ENCODE measurements at regions not wholly inside any gene's neighbourhood (a gene's known extent, or its start where the extent isn't known, plus 50 kb on each side); places are given as distances from the start of the nearest gene placed in this dataset.

DNA sequence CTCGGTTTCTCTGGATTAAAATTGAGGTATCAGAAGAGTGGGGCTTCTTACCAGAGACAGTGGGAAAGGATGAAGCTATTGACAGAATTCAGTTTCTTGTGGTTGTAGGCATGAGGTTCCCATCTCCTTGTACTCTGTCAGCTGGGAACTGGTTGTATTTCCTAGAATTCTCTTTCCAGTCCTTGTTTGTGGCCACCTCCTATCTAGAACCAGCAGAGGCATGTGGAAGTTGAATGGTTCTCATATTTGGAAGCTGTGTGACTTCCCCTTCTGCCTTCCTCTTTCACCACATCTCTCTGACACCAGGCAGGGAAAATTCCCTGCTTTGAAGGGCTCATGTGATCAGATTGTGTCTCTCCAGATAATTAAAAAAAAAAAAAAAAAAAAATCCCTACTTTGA is 457.7 kb upstream of the ADAMTS5 start:
- no peak for DNase-seq (ENCODE audit: low read depth)

DNA sequence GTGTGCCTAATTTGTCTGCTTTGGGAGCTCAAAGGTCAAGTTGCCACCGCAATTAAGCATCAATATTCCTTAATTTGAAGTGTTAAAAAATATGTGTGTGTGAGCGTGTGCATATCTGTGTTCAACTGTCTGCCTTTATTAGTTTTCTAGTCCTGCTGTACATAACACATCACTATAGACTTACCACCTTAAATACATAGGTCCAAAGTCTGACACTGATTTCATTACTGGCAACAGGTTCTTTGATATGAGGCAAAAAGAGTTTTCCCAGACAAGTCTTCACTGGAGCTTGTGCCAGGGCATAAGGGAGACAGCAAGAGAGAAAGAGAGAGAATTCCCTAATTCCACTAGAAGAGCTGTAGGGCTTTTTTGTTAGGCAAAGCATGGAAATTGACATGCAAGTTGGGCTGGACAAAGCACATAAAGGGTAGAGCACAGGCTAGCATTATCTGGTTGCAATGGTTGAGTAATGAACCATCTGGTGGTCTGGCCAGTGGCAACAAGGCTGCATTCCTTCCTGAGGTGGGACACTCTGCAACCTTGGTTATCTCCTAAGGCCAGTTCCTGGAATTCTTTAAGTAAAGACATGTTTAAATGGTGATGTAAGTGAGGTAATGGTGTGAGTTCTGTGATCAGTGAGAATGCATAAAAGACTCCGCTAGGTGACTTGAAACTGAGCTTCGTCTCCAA is 457.2 kb upstream of the ADAMTS5 start:
- DNase-seq (ENCODE audit: low read depth), result no peak

GRCh38 chr21:27423038-27423437 is 456.1 kb upstream of the ADAMTS5 start:
- no peak for DNase-seq (ENCODE audit: low read depth)

DNA sequence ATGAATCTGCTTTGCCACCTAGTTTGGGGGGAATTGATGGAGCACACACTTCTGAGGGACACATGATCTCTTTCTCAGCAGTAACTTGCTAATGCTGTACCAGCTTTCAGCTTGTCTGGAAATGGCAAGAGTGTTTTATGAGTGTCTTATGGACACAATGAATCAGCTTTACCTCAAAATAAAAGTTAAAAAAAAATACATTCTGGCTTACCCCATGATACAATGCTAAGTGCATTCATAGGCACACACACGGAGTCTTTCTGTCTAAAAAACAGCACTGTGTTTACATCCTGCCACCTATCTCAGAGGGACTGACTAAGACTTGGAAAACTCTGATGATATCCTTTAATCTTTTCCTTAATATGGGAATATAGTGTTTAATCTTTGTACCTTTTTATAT is 455.5 kb upstream of the ADAMTS5 start:
- no peak for DNase-seq (ENCODE audit: low read depth)

- no peak for DNase-seq (ENCODE audit: low read depth)
Measured at GRCh38 chr21:27421654-27422053, 454.8 kb upstream of the ADAMTS5 start.

- DNase-seq (ENCODE audit: low read depth), result no peak
Measured at GRCh38 chr21:27419153-27419552, 452.3 kb upstream of the ADAMTS5 start.

DNA sequence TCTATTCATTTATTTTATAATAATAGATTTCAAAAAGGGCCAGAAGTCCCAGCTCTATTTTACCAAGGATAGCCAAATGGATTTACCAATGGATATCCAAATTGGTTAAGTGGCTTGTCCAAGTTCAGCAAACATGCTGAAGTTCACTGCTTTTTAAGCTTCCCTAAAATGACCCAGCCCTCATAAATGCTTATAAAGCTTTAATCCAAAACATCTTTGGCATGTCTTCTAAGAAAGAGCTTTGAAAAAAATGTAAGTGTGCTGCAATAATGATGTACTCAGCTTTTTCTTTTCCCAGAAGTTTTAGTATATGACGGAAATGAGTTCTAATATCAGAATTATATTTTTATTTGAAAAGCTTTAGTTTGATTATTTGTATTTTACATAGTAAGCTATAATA is 451.5 kb upstream of the ADAMTS5 start:
- no peak for DNase-seq (ENCODE audit: low read depth)

- no peak for DNase-seq (ENCODE audit: low read depth)
Measured at GRCh38 chr21:27412530-27412929, 445.6 kb upstream of the ADAMTS5 start.

DNA sequence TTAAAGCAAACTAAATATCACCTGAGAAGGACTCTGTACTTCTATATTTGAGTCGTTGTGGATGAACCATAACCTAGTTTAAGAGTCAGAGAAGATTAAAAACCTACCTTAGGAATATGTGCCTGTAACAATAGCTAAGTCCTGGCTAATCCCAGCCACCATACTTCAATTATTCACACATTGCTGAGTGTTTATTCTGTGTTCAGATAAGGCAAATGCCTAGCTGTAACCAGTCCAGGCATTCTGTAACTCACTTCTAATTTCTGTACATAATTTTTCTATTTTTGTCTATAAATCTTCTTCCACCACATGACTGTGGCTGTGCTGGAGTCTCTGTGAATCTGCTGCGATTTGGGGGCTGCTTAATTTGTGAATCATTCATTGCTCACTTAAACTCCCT is 441.9 kb upstream of the ADAMTS5 start:
- DNase-seq (ENCODE audit: low read depth), result no peak

DNA sequence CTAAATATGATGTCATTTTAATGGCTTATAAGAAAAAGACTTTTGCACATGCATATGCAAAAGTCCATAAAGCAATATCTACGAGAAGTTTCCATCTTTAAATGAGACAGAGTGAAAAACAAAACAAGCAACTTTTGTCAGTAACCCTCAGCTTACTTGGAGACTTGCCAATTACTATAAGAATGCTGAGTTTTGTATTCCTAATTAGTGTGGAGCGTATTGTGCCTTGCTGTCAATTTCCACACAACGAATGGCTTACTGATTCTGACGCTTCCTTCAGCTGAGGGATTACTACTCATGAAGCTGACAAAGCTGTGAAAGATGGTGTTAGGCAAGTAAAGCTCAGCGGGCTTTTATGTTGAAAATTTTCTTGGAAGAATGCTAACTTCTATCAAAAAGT is 440.4 kb upstream of the ADAMTS5 start:
- no peak for DNase-seq (ENCODE audit: low read depth)

DNA sequence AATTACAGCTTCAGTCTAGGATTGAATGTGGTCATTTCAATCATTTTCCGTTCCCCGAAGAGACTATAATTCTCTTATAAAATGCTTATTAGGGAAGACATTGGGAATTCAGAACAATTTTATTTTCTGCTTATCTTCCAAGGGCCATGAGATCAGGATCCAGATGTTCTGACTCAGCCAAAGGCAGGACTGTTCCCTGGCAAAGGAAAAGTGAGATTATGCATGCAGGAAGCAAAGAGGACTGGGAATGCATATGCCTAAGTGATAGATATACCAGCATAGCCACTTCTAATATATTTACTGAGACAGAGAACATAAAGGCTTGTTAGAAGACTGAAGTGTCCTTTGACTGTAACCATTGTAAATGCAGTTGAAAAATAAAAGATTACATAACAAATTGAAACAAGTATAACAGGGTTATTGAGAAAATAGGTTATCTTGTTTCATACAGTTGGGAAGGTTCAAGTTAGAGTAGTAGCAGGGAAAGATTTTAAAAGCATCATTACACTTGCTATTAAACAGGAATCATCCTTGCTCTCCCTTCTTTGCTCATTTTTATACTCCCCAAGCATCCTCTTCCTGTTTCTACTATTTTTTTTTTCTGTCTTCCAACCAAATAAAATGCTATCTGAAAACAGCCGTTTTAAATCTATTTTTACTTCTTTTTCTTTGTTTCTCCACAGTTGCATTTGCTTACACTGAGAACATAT is 439.6 kb upstream of the ADAMTS5 start:
- DNase-seq (ENCODE audit: low read depth), result no peak

DNA sequence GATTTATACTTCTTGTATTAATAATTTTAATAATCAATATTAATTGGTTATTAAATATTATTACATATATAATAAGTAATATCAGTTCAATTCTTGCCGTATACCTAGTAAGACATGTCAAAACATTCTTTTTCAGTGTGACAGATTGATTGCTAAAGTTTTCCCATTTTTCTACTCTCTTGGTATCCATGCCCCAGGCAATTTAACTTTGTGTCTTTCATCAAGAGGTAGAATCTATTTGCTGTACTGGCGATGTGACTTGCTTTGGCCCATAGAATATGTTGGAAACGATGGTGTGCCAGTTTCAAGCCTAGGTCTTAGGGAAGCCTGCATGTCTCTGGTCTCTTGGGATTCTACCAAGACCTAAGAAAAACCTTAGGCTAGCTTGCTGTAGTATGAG is 436.1 kb upstream of the ADAMTS5 start:
- no peak for DNase-seq (ENCODE audit: low read depth)

DNA sequence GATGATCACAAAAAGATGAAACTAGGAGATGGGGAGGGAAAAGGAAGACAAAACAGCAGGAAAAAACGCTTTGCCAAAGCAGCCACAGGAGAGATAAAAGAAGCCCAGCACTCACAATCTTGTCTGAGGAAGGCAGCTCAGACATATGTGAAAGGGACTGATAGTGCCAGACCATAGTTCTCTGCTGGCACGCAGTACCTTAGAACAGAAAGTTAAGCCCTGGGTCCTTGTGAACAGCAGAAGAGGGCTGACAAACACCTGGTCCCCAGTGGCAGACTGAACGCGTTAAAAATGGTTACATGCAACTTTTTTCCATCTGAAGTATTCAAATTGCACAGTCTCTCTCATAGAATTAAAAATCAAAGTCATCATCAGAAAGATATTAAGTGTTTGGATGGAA is 433.2 kb upstream of the ADAMTS5 start:
- DNase-seq (ENCODE audit: low read depth), result no peak

- DNase-seq (ENCODE audit: low read depth), result no peak
Measured at GRCh38 chr21:27397578-27397977, 430.7 kb upstream of the ADAMTS5 start.

DNA sequence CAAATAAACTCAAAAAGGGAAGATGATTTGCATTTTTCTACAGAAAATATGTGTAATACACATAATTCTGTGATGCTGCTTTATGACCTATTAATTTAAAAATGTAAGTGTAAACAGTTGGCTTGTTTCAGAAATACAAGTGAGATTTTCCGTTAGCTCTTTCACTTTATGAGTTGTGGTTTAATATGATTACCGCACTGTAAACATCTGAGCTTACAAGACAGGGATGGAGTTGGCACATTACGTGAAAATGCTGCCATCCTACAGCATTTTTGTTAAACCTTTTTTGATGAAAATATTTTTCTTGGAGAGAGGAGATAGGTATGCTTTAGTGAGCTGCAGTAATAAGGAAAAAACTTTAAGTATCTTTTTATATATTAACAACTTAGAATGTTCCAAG is 426.8 kb upstream of the ADAMTS5 start:
- DNase-seq (ENCODE audit: low read depth), result no peak

DNA sequence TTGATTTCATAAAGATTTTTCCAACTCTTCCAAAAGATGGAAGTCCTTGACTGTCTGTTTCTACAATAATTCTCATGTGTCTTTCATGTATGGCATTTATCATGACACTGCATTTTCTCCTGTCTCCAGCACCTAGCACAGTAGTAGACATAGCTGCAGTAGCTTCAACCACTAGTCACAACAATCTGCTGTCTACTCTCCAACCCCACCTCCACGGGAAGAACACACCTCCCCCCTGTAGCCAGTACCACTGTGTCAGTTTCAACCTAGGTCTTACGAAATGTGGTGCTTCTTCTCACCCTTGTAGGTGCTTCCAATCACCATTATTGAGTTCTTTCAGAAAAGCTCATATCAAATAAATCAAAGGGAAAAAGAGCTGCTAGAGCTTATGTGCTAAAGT is 425.1 kb upstream of the ADAMTS5 start:
- no peak for DNase-seq (ENCODE audit: low read depth)

GRCh38 chr21:27390384-27390783 is 423.5 kb upstream of the ADAMTS5 start:
- DNase-seq (ENCODE audit: low read depth), result no peak

DNA sequence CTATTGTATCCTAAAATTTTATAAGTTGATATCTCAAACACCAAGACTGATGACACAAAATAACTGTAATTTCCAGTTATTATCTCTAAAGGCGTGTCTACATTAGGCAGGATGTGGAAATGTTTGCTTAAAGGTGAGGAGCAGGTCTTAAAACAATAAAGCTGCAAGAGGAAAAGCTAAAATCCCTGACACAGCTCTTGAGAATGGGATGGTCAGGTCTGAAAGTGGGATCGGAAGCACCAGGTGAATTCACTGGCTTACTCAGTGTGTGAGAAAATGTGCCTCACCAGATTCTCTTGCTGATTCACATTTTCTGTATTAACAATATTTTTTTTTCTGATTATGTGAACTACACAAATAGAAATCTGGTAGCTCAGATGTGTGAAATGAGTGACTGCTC is 421.9 kb upstream of the ADAMTS5 start:
- DNase-seq (ENCODE audit: low read depth), result no peak

DNA sequence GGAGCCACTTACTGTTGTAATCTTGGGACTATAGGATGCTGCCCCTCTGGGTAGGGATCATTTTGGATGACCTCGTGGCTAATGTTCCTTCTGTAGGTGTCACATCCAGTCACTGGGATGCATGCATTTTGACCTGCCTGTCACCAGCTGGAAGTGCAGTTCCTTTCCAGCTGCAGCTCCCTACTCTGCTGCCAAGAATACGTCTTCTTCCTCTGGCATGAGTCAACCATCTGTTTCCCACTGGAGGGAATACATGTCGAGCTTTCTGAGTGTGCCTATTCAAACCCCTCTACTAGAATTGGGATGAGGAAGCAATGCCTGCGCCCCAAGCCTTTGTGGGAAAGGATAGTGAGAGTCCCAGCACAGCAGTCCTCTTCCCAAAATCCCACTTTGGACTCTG is 415.5 kb upstream of the ADAMTS5 start:
- DNase-seq (ENCODE audit: low read depth), result no peak

- DNase-seq (ENCODE audit: low read depth), result no peak
Measured at GRCh38 chr21:27380303-27380702, 413.4 kb upstream of the ADAMTS5 start.

- DNase-seq (ENCODE audit: low read depth), result no peak
Measured at GRCh38 chr21:27379354-27379753, 412.5 kb upstream of the ADAMTS5 start.

DNA sequence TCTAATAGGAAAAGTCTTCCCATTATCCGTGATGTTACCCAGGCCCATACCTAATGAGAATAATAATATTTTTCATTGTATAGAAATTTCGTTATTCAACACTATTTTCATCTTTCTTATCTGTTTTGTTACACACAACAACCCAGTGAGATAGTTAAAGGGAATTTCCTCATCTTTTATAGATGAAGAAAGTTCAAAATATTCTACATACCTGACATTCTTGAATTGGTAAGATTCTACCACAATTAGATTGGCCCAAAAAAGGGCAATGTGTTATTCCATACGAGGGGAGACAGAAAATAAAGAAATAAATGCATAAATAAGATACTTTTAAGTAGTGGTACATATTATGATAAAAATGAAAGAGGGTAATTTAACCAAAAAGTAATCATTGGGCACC is 405.5 kb upstream of the ADAMTS5 start:
- DNase-seq (ENCODE audit: low read depth), result no peak

DNA sequence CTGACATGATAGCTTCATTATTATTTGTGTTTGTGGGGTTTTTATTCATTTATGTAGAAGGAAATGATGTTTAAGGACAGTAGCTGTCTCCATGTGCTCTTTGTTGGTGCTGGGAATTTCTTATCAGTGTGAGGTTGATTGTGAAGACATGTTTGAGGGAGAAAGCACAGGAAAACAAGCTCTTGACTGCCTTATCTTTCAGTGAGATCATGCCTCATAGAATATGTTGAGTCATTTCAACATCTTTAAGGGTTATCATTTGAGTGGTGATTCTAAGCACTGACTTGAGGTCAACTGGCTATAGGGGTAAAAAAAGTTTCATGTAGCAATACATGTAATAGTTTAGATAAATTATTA is 405.1 kb upstream of the ADAMTS5 start:
- no peak for DNase-seq (ENCODE audit: low read depth)

Measured in activated T-helper 1 cell treated with Interleukin-2 at 50 U/mL for 16 hours (primary cell).